ENCODE measurements at regions not wholly inside any gene's neighbourhood (a gene's known extent, or its start where the extent isn't known, plus 50 kb on each side); places are given as distances from the start of the nearest gene placed in this dataset.

DNA sequence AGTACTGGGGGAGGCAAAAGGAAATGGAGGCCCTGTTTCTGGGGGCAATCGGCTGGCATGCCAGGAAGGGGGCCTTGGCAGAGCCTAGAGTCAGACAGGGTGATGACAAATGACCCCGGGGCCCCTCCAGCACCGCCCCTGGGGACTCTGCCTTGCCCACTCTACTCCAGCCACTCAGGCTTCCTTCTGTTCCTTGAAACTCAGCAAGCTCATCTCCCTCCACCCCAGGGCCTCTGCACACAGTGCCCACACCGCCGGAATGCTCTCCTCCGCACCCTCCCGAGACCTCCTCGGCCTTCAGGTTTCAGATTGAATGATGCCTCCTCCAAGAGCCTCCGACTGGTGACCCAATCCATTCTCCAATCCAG is 122.5 kb upstream of the ZBTB40 start:
- Histone ChIP-seq H3K36me3 (ENCODE audit: control insufficient read depth, insufficient read depth, low read length) (no peaks in the 10 kb centered on the region), H3K27me3 (ENCODE audit: control insufficient read depth, insufficient read depth, low read length) (peaks cover 9% of the 10 kb centered on the region), H3K4me3 (ENCODE audit: low read depth, low read length) (no peak overlapping the region)
- no peak for TF ChIP-seq CTCF (IDR thresholded peaks at IDR 0.05; ENCODE audit: insufficient read depth, low read length, severe bottlenecking)
- FAIRE-seq: no peak
- DNase-seq (ENCODE audit: low read depth): no peak

- H3K4me3 ChIP-seq (ENCODE audit: low read depth, low read length): no peak overlapping the region
- DNase-seq (ENCODE audit: low read depth) (no peak), FAIRE-seq (no peak)
- no peaks in the 10 kb centered on the region for H3K36me3 ChIP-seq (ENCODE audit: control insufficient read depth, insufficient read depth, low read length)
- no peak for TF ChIP-seq CTCF (IDR thresholded peaks at IDR 0.05; ENCODE audit: insufficient read depth, low read length, severe bottlenecking)
- H3K27me3 ChIP-seq (ENCODE audit: control insufficient read depth, insufficient read depth, low read length): peaks cover 7% of the 10 kb centered on the region
Observed at GRCh38 chr1:22330092-22330759, 121.4 kb upstream of the ZBTB40 start.

DNA sequence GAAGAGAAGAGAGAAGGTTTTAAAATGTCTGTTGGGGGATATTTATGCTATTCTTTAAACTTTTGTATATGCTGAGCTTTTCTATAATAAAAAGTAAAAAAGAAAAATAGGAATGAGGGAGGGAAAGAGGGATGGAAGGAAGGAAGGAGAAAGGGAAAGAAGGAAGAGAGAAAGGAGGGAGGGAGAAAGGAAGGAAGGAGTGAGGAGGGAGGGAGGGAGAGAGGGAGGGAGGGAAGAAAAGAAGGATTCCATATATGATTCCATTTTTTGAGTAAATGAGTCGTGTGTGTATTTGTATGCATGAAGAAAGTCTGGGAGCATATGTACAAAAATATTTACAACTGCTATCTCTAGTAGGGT is 120.9 kb upstream of the ZBTB40 start:
- TF ChIP-seq CTCF (IDR thresholded peaks at IDR 0.05; ENCODE audit: insufficient read depth, low read length, severe bottlenecking): no peak
- DNase-seq (ENCODE audit: low read depth): no peak
- peaks cover 7% of the 10 kb centered on the region for H3K27me3 ChIP-seq (ENCODE audit: control insufficient read depth, insufficient read depth, low read length)
- no peaks in the 10 kb centered on the region for H3K36me3 ChIP-seq (ENCODE audit: control insufficient read depth, insufficient read depth, low read length)
- FAIRE-seq: no peak
- no peak overlapping the region for H3K4me3 ChIP-seq (ENCODE audit: low read depth, low read length)

GRCh38 chr1:22331618-22332423 is 119.8 kb upstream of the ZBTB40 start:
- Histone ChIP-seq H3K27me3 (ENCODE audit: control insufficient read depth, insufficient read depth, low read length) (peaks cover 7% of the 10 kb centered on the region), H3K4me3 (ENCODE audit: low read depth, low read length) (no peak overlapping the region)

GRCh38 chr1:22332424-22332717 is 119.3 kb upstream of the ZBTB40 start:
- H3K36me3 ChIP-seq (ENCODE audit: control insufficient read depth, insufficient read depth, low read length): no peaks in the 10 kb centered on the region
- no peak overlapping the region for H3K4me3 ChIP-seq (ENCODE audit: low read depth, low read length)
- peaks cover 7% of the 10 kb centered on the region for H3K27me3 ChIP-seq (ENCODE audit: control insufficient read depth, insufficient read depth, low read length)
- TF ChIP-seq CTCF (IDR thresholded peaks at IDR 0.05; ENCODE audit: insufficient read depth, low read length, severe bottlenecking): no peak
- DNase-seq (ENCODE audit: low read depth): no peak
- FAIRE-seq: no peak

More at GRCh38 chr1:22331618-22332423, 119.8 kb upstream of the ZBTB40 start:
- H3K36me3 ChIP-seq (ENCODE audit: control insufficient read depth, insufficient read depth, low read length): no peaks in the 10 kb centered on the region
- FAIRE-seq (peak; percentile 18), DNase-seq (ENCODE audit: low read depth) (no peak)
- TF ChIP-seq CTCF (IDR thresholded peaks at IDR 0.05; ENCODE audit: insufficient read depth, low read length, severe bottlenecking): no peak
